Keratinocyte (primary cell): ENCODE measurements at regions not wholly inside any gene's neighbourhood (a gene's known extent, or its start where the extent isn't known, plus 50 kb on each side); places are given as distances from the start of the nearest gene placed in this dataset.

Experiments
- EZH2 ChIP-seq: IDR thresholded peaks from one replicate; pipeline ENCODE4 v1.6.1; 2012; ENCODE audit warnings: inconsistent platforms, mild to moderate bottlenecking, low read length, moderate library complexity
- TF ChIP-seq, protein P1 (sequence below), 3 experiments: IDR thresholded peaks in 1 of 3; conservative IDR thresholded peaks in 1 of 3; optimal IDR thresholded peaks in 1 of 3; 2 replicates in 2 of 3; 3 replicates in 1 of 3; pipeline versions ENCODE3 to v1.5.1; 2011; ENCODE audit warnings: low read length in 3 of 3, mild to moderate bottlenecking in 3 of 3, moderate library complexity in 2 of 3, control low read depth in 1 of 3, inconsistent platforms in 1 of 3; ENCODE audit not compliant: insufficient read depth in 2 of 3; ENCODE audit errors: extremely low read depth in 1 of 3

DNA sequence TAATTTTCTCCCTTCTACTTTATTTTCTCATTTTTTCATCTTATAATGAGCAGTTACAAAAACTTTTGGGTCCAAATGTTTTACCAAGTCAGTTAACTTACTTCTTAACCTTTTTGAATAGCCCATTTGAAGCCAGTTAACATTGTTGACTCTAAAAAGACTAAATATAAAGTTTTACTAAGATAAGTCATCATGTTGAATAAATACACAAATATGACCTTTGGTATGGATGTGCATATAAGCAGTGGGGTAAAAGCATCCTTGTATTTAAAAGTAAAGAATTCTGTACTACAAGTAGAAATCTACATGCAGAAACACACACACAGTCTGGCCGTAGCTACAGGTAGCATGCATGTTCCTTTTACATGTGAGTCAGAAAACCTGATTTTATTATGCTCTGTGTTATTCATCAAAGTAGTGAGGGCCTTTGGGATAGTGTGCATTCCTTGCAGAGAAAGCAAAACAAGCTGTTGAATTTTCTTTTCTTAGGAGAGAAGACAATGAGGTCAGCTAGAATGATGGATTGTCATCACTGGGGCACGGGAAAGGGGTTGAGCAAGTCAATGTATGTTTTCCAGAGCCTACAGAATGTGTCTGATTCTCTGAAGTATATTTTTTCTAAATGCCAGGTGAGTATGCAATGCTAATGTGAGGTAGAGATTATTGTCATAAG is 533.2 kb upstream of the AGA start:
- TF ChIP-seq, protein P1, sequence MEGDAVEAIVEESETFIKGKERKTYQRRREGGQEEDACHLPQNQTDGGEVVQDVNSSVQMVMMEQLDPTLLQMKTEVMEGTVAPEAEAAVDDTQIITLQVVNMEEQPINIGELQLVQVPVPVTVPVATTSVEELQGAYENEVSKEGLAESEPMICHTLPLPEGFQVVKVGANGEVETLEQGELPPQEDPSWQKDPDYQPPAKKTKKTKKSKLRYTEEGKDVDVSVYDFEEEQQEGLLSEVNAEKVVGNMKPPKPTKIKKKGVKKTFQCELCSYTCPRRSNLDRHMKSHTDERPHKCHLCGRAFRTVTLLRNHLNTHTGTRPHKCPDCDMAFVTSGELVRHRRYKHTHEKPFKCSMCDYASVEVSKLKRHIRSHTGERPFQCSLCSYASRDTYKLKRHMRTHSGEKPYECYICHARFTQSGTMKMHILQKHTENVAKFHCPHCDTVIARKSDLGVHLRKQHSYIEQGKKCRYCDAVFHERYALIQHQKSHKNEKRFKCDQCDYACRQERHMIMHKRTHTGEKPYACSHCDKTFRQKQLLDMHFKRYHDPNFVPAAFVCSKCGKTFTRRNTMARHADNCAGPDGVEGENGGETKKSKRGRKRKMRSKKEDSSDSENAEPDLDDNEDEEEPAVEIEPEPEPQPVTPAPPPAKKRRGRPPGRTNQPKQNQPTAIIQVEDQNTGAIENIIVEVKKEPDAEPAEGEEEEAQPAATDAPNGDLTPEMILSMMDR (optimal IDR thresholded peaks at IDR 0.05 in 1 of 3, IDR thresholded peaks at IDR 0.05 in 1 of 3, conservative IDR thresholded peaks at IDR 0.05 in 1 of 3; ENCODE audit: extremely low read depth in 1 of 3, insufficient read depth in 2 of 3, low read length in 3 of 3), result no peak
- TF ChIP-seq EZH2, result no peak
